HCT116 (cell line): ENCODE measurements at regions not wholly inside any gene's neighbourhood (a gene's known extent, or its start where the extent isn't known, plus 50 kb on each side); places are given as distances from the start of the nearest gene placed in this dataset.

Experiments
- FOSL1 ChIP-seq: IDR thresholded peaks from 2 replicates; pipeline ENCODE4 v1.6.1; 2012; ENCODE audit warnings: low read depth
- JUND ChIP-seq: IDR thresholded peaks from 2 replicates; pipeline ENCODE4 v1.6.1; 2012
- POLR2A ChIP-seq: IDR thresholded peaks from 2 replicates; pipeline ENCODE4 v1.7.0; 2011; ENCODE audit warnings: borderline replicate concordance; ENCODE audit not compliant: insufficient read depth, insufficient read length; ENCODE audit errors: extremely low read depth
- TF ChIP-seq, protein P1 (sequence below), 3 experiments: fragments of 200-600 bp in 1 of 3; sonication (generic) in 1 of 3; IDR thresholded peaks in 2 of 3; conservative IDR thresholded peaks in 1 of 3; 2 replicates each; pipeline ENCODE4 v1.5.1; 2012 to 2017; ENCODE audit warnings: low read depth in 2 of 3, low read length in 2 of 3, antibody characterized with exemption in 1 of 3, borderline replicate concordance in 1 of 3, control low read depth in 1 of 3, mild to moderate bottlenecking in 1 of 3, mixed read lengths in 1 of 3, mixed run types in 1 of 3, moderate library complexity in 1 of 3; ENCODE audit not compliant: insufficient read depth in 1 of 3
- TF ChIP-seq, protein P2 (sequence below): IDR thresholded peaks from 2 replicates; pipeline ENCODE4 v1.6.1; 2012; ENCODE audit warnings: low read depth

DNA sequence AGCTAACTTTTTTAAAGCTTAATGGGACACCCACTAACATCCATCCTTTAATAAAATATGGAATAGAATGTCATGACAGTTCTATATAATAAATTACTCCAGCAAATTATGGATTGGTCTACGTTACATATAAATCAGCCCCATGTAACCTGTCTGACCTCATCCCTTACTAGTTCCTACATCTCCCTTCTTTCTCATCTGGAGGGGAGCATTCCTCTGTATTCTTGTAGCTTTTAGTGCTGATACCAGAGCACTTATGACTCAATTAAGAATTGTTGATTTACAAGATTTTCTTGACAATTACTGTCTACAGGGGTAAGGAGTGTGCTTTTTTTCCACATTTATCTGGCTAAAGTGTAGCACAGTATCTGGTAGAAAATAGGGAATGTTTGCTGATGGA, 523.7 kb downstream of the FAM181B start:
- TF ChIP-seq JUND (no peak), FOSL1 (no peak), POLR2A (no peak)
- TF ChIP-seq, protein P1, sequence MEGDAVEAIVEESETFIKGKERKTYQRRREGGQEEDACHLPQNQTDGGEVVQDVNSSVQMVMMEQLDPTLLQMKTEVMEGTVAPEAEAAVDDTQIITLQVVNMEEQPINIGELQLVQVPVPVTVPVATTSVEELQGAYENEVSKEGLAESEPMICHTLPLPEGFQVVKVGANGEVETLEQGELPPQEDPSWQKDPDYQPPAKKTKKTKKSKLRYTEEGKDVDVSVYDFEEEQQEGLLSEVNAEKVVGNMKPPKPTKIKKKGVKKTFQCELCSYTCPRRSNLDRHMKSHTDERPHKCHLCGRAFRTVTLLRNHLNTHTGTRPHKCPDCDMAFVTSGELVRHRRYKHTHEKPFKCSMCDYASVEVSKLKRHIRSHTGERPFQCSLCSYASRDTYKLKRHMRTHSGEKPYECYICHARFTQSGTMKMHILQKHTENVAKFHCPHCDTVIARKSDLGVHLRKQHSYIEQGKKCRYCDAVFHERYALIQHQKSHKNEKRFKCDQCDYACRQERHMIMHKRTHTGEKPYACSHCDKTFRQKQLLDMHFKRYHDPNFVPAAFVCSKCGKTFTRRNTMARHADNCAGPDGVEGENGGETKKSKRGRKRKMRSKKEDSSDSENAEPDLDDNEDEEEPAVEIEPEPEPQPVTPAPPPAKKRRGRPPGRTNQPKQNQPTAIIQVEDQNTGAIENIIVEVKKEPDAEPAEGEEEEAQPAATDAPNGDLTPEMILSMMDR (IDR thresholded peaks at IDR 0.05 in 2 of 3, conservative IDR thresholded peaks at IDR 0.05 in 1 of 3; ENCODE audit: borderline replicate concordance in 1 of 3, insufficient read depth in 1 of 3, low read depth in 2 of 3, low read length in 2 of 3) = no peak
- TF ChIP-seq, protein P2, sequence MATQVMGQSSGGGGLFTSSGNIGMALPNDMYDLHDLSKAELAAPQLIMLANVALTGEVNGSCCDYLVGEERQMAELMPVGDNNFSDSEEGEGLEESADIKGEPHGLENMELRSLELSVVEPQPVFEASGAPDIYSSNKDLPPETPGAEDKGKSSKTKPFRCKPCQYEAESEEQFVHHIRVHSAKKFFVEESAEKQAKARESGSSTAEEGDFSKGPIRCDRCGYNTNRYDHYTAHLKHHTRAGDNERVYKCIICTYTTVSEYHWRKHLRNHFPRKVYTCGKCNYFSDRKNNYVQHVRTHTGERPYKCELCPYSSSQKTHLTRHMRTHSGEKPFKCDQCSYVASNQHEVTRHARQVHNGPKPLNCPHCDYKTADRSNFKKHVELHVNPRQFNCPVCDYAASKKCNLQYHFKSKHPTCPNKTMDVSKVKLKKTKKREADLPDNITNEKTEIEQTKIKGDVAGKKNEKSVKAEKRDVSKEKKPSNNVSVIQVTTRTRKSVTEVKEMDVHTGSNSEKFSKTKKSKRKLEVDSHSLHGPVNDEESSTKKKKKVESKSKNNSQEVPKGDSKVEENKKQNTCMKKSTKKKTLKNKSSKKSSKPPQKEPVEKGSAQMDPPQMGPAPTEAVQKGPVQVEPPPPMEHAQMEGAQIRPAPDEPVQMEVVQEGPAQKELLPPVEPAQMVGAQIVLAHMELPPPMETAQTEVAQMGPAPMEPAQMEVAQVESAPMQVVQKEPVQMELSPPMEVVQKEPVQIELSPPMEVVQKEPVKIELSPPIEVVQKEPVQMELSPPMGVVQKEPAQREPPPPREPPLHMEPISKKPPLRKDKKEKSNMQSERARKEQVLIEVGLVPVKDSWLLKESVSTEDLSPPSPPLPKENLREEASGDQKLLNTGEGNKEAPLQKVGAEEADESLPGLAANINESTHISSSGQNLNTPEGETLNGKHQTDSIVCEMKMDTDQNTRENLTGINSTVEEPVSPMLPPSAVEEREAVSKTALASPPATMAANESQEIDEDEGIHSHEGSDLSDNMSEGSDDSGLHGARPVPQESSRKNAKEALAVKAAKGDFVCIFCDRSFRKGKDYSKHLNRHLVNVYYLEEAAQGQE = no peak
